Lung (tissue), 11 donors: ENCODE measurements at regions not wholly inside any gene's neighbourhood (a gene's known extent, or its start where the extent isn't known, plus 50 kb on each side); places are given as distances from the start of the nearest gene placed in this dataset.
A peak's percentile ranks its signal among the peaks of the same experiment; 100 is the strongest.

Source experiments
- ATAC-seq: fragments of 200-7000 bp; cut with Tn5 transposase; one replicate; pipeline ENCODE4 v1.9.1; 2020; ENCODE audit warnings: moderate number of reproducible peaks; ENCODE audit not compliant: insufficient read depth, low FRiP score
- DNase-seq, 3 donors: peaks; one replicate each; pipeline ENCODE4 v3.0.0-alpha.2; 2013 to 2017
- H3K27ac ChIP-seq, 2 donors: one replicate each; pipeline ENCODE4 v1.5.1; 2013; ENCODE audit warnings: mild to moderate bottlenecking in 2 of 2, moderate library complexity in 2 of 2, control low read depth in 1 of 2, inconsistent platforms in 1 of 2, low read depth in 1 of 2, low read length in 1 of 2
- H3K27me3 ChIP-seq, 3 donors: one replicate each; pipeline ENCODE4 v1.5.1; 2013; ENCODE audit warnings: low read length in 2 of 3; ENCODE audit not compliant: control insufficient read depth in 3 of 3, insufficient read depth in 3 of 3
- H3K36me3 ChIP-seq, 4 donors: one replicate each; pipeline ENCODE4 v1.5.1; 2013; ENCODE audit warnings: low read length in 4 of 4, mild to moderate bottlenecking in 1 of 4, moderate library complexity in 1 of 4; ENCODE audit not compliant: control insufficient read depth in 4 of 4, insufficient read depth in 4 of 4
- H3K4me1 ChIP-seq, 5 donors: one replicate each; pipeline ENCODE4 v1.5.1; 2013; ENCODE audit warnings: low read length in 5 of 5, mild to moderate bottlenecking in 2 of 5, moderate library complexity in 1 of 5; ENCODE audit not compliant: control insufficient read depth in 5 of 5, insufficient read depth in 5 of 5
- H3K4me3 ChIP-seq: one replicate; pipeline ENCODE4 v1.5.1; 2013; ENCODE audit warnings: mild to moderate bottlenecking, control low read depth, moderate library complexity
- H3K9ac ChIP-seq, 2 donors: one replicate each; pipeline ENCODE4 v1.5.1; 2013; ENCODE audit warnings: low read length in 2 of 2, control low read depth in 1 of 2; ENCODE audit not compliant: insufficient read depth in 1 of 2
- H3K9me3 ChIP-seq, 4 donors: one replicate each; pipeline ENCODE4 v1.5.1; 2013; ENCODE audit warnings: low read length in 3 of 4, mild to moderate bottlenecking in 1 of 4, moderate library complexity in 1 of 4; ENCODE audit not compliant: control insufficient read depth in 4 of 4, insufficient read depth in 3 of 4
- CTCF ChIP-seq: IDR thresholded peaks from 2 replicates; pipeline ENCODE4 v1.5.1; 2012; ENCODE audit warnings: mild to moderate bottlenecking; ENCODE audit errors: control extremely low read depth, extremely low read depth
- WGBS, 2 donors: extraction: QIAGEN DNeasy Blood & Tissue Kit; methylation state at CpG; one replicate each; pipeline ENCODE4 v1.1.7; 2013; 5-methylcytosine and 5-hydroxymethylcytosine counted together
- donor health status: control.
- donor health status: control.
- donor health status: Bipolar disorder and iron deficiency.
- donor health status: healthy.
- donor health status: DM: yes; HTN: yes; CAD: no.

GRCh38 chr1:3993619-3994375 lies 93.7 kb upstream of the C1orf174 start:
- WGBS, 2 donors, result 69 to 77% methylated on average over 25 of the region's 25 CpGs

GRCh38 chr1:3995141-3995780 lies 95.2 kb upstream of the C1orf174 start:
- no peak for ATAC-seq
- no peak for TF ChIP-seq CTCF
- peaks cover 0 to 10% (median 2%) of the 10 kb centered on the region in 4 donors for H3K9me3 ChIP-seq
- no peak overlapping the region for H3K27ac ChIP-seq
- no peak overlapping the region for H3K9ac ChIP-seq
- WGBS, 2 donors, result 83 to 87% methylated on average over 14 of the region's 14 CpGs
- H3K4me3 ChIP-seq, result no peak overlapping the region
- DNase-seq, result peak in 1 of 3 donors; percentile 8
- peaks cover 0 to 9% (median 0%) of the 10 kb centered on the region in 3 donors for H3K27me3 ChIP-seq
- no peaks in the 10 kb centered on the region for H3K4me1 ChIP-seq
- H3K36me3 ChIP-seq, result no peaks in the 10 kb centered on the region

More at GRCh38 chr1:3993619-3994375, 93.7 kb upstream of the C1orf174 start:
- Histone ChIP-seq H3K27me3 (peaks cover 0 to 9% (median 0%) of the 10 kb centered on the region in 3 donors), H3K9me3 (peaks cover 0 to 10% (median 2%) of the 10 kb centered on the region in 4 donors), H3K4me1 (no peaks in the 10 kb centered on the region), H3K9ac (no peak overlapping the region), H3K27ac (no peak overlapping the region), H3K36me3 (no peaks in the 10 kb centered on the region), H3K4me3 (no peak overlapping the region)
- ATAC-seq (no peak), DNase-seq (no peak)
- no peak for TF ChIP-seq CTCF

- no peak for ATAC-seq
- 87 to 92% methylated on average over 15 of the region's 15 CpGs for WGBS, 2 donors
- TF ChIP-seq CTCF, result no peak
- Histone ChIP-seq H3K9me3 (peaks cover 0 to 7% (median 0%) of the 10 kb centered on the region in 4 donors), H3K27me3 (peaks cover 0 to 11% (median 0%) of the 10 kb centered on the region in 3 donors), H3K9ac (no peak overlapping the region), H3K36me3 (no peaks in the 10 kb centered on the region), H3K4me1 (peaks cover 0 to 9% (median 0%) of the 10 kb centered on the region in 5 donors), H3K27ac (no peak overlapping the region), H3K4me3 (no peak overlapping the region)
- no peak for DNase-seq
These were observed 97.0 kb upstream of the C1orf174 start for GRCh38 chr1:3996846-3997705.
